ENCODE measurements at regions not wholly inside any gene's neighbourhood (a gene's known extent, or its start where the extent isn't known, plus 50 kb on each side); places are given as distances from the start of the nearest gene placed in this dataset.

- H3K36me3 ChIP-seq (ENCODE audit: insufficient read depth, low read length), result no peaks in the 10 kb centered on the region
- no peaks in the 10 kb centered on the region for H4K20me1 ChIP-seq (ENCODE audit: insufficient read depth, low read length, poor library complexity, severe bottlenecking)
- no peaks in the 10 kb centered on the region for H3K9me2 ChIP-seq (replicated peaks; ENCODE audit: low read depth, low read length)
- H3K4me3 ChIP-seq (ENCODE audit: low read length, poor library complexity, severe bottlenecking), result no peak overlapping the region
- H3K4me2 ChIP-seq (ENCODE audit: low read depth, low read length, poor library complexity, severe bottlenecking), result no peak overlapping the region
- H3K9me3 ChIP-seq (ENCODE audit: insufficient read depth, low read depth, low read length), result peaks cover 13% of the 10 kb centered on the region; the same call in 1 of the 2 replicates
- H2AFZ ChIP-seq (ENCODE audit: low read length), result no peak overlapping the region
- H3K79me2 ChIP-seq (ENCODE audit: insufficient read depth, low read length), result no peaks in the 10 kb centered on the region
- no peaks in the 10 kb centered on the region for H3K4me1 ChIP-seq (ENCODE audit: insufficient read depth, low read length, poor library complexity, severe bottlenecking)
- H3K27me3 ChIP-seq (ENCODE audit: insufficient read depth, low read length, poor library complexity, severe bottlenecking), result no peaks in the 10 kb centered on the region
- no peaks in the 10 kb centered on the region for H3F3A ChIP-seq (ENCODE audit: low read depth)
- no peak overlapping the region for H3K9ac ChIP-seq (ENCODE audit: low read depth, low read length, poor library complexity, severe bottlenecking)
- no peak for TF ChIP-seq EZH2phosphoT487 (IDR thresholded peaks at IDR 0.05; ENCODE audit: borderline replicate concordance)
- no peak for TF ChIP-seq CTCF (conservative IDR thresholded peaks at IDR 0.05; ENCODE audit: low read length)
These were observed 194.0 kb downstream of the IRX2 start for GRCh38 chr5:2557435-2557834.

GRCh38 chr5:2556375-2556966, 195.0 kb downstream of the IRX2 start:
- TF ChIP-seq CTCF (conservative IDR thresholded peaks at IDR 0.05; ENCODE audit: low read length), result no peak
- TF ChIP-seq EZH2phosphoT487 (IDR thresholded peaks at IDR 0.05; ENCODE audit: borderline replicate concordance), result no peak
- no peak overlapping the region for H2AFZ ChIP-seq (ENCODE audit: low read length)
- peaks cover 13% of the 10 kb centered on the region; the same call in 1 of the 2 replicates for H3K9me3 ChIP-seq (ENCODE audit: insufficient read depth, low read depth, low read length)
- H4K20me1 ChIP-seq (ENCODE audit: insufficient read depth, low read length, poor library complexity, severe bottlenecking), result no peaks in the 10 kb centered on the region
- H3K36me3 ChIP-seq (ENCODE audit: insufficient read depth, low read length), result no peaks in the 10 kb centered on the region
- H3K4me2 ChIP-seq (ENCODE audit: low read depth, low read length, poor library complexity, severe bottlenecking), result no peak overlapping the region
- H3K4me3 ChIP-seq (ENCODE audit: low read length, poor library complexity, severe bottlenecking), result no peak overlapping the region
- H3K79me2 ChIP-seq (ENCODE audit: insufficient read depth, low read length), result no peaks in the 10 kb centered on the region
- H3K27me3 ChIP-seq (ENCODE audit: insufficient read depth, low read length, poor library complexity, severe bottlenecking), result no peaks in the 10 kb centered on the region
- H3K9me2 ChIP-seq (replicated peaks; ENCODE audit: low read depth, low read length), result no peaks in the 10 kb centered on the region
- no peak overlapping the region for H3K9ac ChIP-seq (ENCODE audit: low read depth, low read length, poor library complexity, severe bottlenecking)
- no peaks in the 10 kb centered on the region for H3K4me1 ChIP-seq (ENCODE audit: insufficient read depth, low read length, poor library complexity, severe bottlenecking)
- no peaks in the 10 kb centered on the region for H3F3A ChIP-seq (ENCODE audit: low read depth)

GRCh38 chr5:2553611-2554010, 197.9 kb downstream of the IRX2 start:
- Histone ChIP-seq H3K79me2 (ENCODE audit: insufficient read depth, low read length) (no peaks in the 10 kb centered on the region), H3K27me3 (ENCODE audit: insufficient read depth, low read length, poor library complexity, severe bottlenecking) (no peaks in the 10 kb centered on the region), H3K9me3 (ENCODE audit: insufficient read depth, low read depth, low read length) (peaks cover 17% of the 10 kb centered on the region; the same call in 1 of the 2 replicates), H3K9ac (ENCODE audit: low read depth, low read length, poor library complexity, severe bottlenecking) (no peak overlapping the region), H3K4me1 (ENCODE audit: insufficient read depth, low read length, poor library complexity, severe bottlenecking) (no peaks in the 10 kb centered on the region), H3K36me3 (ENCODE audit: insufficient read depth, low read length) (no peaks in the 10 kb centered on the region), H3F3A (ENCODE audit: low read depth) (no peaks in the 10 kb centered on the region), H3K9me2 (replicated peaks; ENCODE audit: low read depth, low read length) (no peaks in the 10 kb centered on the region), H4K20me1 (ENCODE audit: insufficient read depth, low read length, poor library complexity, severe bottlenecking) (no peaks in the 10 kb centered on the region), H3K4me3 (ENCODE audit: low read length, poor library complexity, severe bottlenecking) (no peak overlapping the region), H3K4me2 (ENCODE audit: low read depth, low read length, poor library complexity, severe bottlenecking) (no peak overlapping the region), H2AFZ (ENCODE audit: low read length) (no peak overlapping the region)
- TF ChIP-seq EZH2phosphoT487 (IDR thresholded peaks at IDR 0.05; ENCODE audit: borderline replicate concordance) (no peak), CTCF (conservative IDR thresholded peaks at IDR 0.05; ENCODE audit: low read length) (no peak)

All from Loucy (cell line).